Mesothelial cell of epicardium (in vitro differentiated cells): ENCODE measurements at regions not wholly inside any gene's neighbourhood (a gene's known extent, or its start where the extent isn't known, plus 50 kb on each side); places are given as distances from the start of the nearest gene placed in this dataset.

ENCODE experiments used
- DNase-seq, 2 experiments: peaks; one replicate each; pipeline ENCODE4 v3.0.0; 2021; ENCODE audit warnings: low spot score in 2 of 2; ENCODE audit not compliant: unreplicated experiment in 2 of 2
- H3K27ac Mint-ChIP-seq: 2 replicates; pipeline ENCODE4 v1.8.0; 2021; ENCODE audit warnings: mixed read lengths
- H3K27me3 Mint-ChIP-seq: 2 replicates; pipeline ENCODE4 v1.8.0; 2021; ENCODE audit warnings: low read depth, mixed read lengths
- H3K36me3 Mint-ChIP-seq: 2 replicates; pipeline ENCODE4 v1.8.0; 2021; ENCODE audit warnings: mixed read lengths
- H3K4me1 Mint-ChIP-seq: 2 replicates; pipeline ENCODE4 v1.8.0; 2021; ENCODE audit warnings: mixed read lengths
- H3K4me3 Mint-ChIP-seq: 2 replicates; pipeline ENCODE4 v1.8.0; 2021; ENCODE audit warnings: mild to moderate bottlenecking, moderate library complexity, mixed read lengths
- H3K9me3 Mint-ChIP-seq: 2 replicates; pipeline ENCODE4 v1.8.0; 2021; ENCODE audit warnings: mixed read lengths
- CTCF ChIP-seq: fragments of 200-600 bp; sonication (generic); IDR thresholded peaks from one replicate; pipeline ENCODE4 v1.5.0; 2021; ENCODE audit warnings: antibody characterized with exemption; ENCODE audit not compliant: unreplicated experiment

- DNase-seq = no peak
- H3K27ac Mint-ChIP-seq = no peak overlapping the region
- H3K36me3 Mint-ChIP-seq = no peaks in the 10 kb centered on the region
- no peak overlapping the region for H3K4me3 Mint-ChIP-seq
- peaks cover 92% of the 10 kb centered on the region for H3K27me3 Mint-ChIP-seq
- no peaks in the 10 kb centered on the region for H3K9me3 Mint-ChIP-seq
- TF ChIP-seq CTCF = no peak
- peaks cover 13% of the 10 kb centered on the region for H3K4me1 Mint-ChIP-seq
Observed at GRCh38 chr11:19349340-19350025, 108.7 kb upstream of the E2F8 start.

DNA sequence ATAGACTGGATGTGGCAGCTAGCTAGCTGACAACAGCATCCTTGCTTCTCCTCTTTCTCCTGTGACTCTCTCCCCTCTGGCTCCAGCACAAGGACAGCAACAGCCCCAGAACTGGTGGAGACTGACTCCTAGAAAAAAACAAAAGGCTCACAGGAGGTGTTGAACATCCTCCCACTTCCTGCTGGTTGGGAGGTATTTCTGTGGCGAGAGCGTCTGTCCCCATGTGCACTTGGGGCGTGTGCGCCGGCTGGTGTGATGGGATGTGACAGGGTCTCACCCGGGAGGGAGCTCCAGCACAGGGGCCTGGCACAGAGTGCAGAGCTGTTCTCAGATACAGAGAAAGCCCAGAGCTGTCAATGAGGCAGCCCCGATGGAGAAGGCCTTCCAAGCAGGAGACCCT, 107.2 kb upstream of the E2F8 start:
- DNase-seq = no peak
- no peak overlapping the region for H3K27ac Mint-ChIP-seq
- H3K4me3 Mint-ChIP-seq = no peak overlapping the region
- H3K9me3 Mint-ChIP-seq = no peaks in the 10 kb centered on the region
- no peak for TF ChIP-seq CTCF
- H3K36me3 Mint-ChIP-seq = no peaks in the 10 kb centered on the region
- peaks cover 100% of the 10 kb centered on the region for H3K27me3 Mint-ChIP-seq
- peaks cover 13% of the 10 kb centered on the region for H3K4me1 Mint-ChIP-seq

- H3K27ac Mint-ChIP-seq = no peak overlapping the region
- DNase-seq = peak in 1 of 2 experiments; percentile 47
Observed at GRCh38 chr11:19345848-19346681, 105.3 kb upstream of the E2F8 start.

GRCh38 chr11:19345519-19345847, 104.7 kb upstream of the E2F8 start:
- Mint-ChIP-seq H3K27me3 (peaks cover 100% of the 10 kb centered on the region), H3K4me3 (peak overlapping the region; percentile 56), H3K36me3 (no peaks in the 10 kb centered on the region), H3K9me3 (no peaks in the 10 kb centered on the region), H3K4me1 (peaks cover 13% of the 10 kb centered on the region), H3K27ac (no peak overlapping the region)
- peak in 1 of 2 experiments; percentile 42 for DNase-seq
- TF ChIP-seq CTCF = no peak

More at GRCh38 chr11:19345848-19346681, 105.3 kb upstream of the E2F8 start:
- TF ChIP-seq CTCF = no peak
- Mint-ChIP-seq H3K4me1 (peaks cover 13% of the 10 kb centered on the region), H3K9me3 (no peaks in the 10 kb centered on the region), H3K4me3 (peak overlapping the region; percentile 56), H3K36me3 (no peaks in the 10 kb centered on the region), H3K27me3 (peaks cover 100% of the 10 kb centered on the region)

GRCh38 chr11:19344661-19345518, 104.1 kb upstream of the E2F8 start:
- Mint-ChIP-seq H3K36me3 (no peaks in the 10 kb centered on the region), H3K9me3 (no peaks in the 10 kb centered on the region), H3K27ac (no peak overlapping the region), H3K4me1 (peaks cover 13% of the 10 kb centered on the region), H3K27me3 (peaks cover 100% of the 10 kb centered on the region), H3K4me3 (peak overlapping the region; percentile 53)
- TF ChIP-seq CTCF = no peak
- peak in 1 of 2 experiments; percentile 56 for DNase-seq
